ENCODE measurements at regions not wholly inside any gene's neighbourhood (a gene's known extent, or its start where the extent isn't known, plus 50 kb on each side); places are given as distances from the start of the nearest gene placed in this dataset.
"Not testable (repeated sequence)": the region's sequence is repeated elsewhere in the genome, so short reads cannot be mapped to it uniquely, and the experiment has no call there.

DNA sequence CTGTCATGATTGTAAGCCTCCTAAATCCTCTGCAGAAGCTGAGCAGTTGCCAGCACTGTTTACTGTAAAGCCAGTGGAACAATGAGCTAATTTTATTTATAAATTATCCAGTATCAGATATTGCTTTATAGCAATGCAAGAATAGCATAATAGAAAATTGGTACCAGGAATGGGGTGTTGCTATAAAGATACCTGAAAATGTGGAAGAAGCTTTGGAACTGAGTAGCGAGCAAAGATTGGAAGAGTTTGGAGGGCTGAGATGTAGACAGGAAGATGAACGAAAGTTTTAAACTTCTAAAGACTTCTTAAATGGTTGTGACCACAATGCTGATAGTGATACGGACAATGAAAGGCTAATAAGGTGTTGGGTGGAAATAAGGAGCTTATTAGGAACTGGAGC, 917.4 kb upstream of the POT1 start:
- DNase-seq (ENCODE audit: low spot score), result no peak

DNA sequence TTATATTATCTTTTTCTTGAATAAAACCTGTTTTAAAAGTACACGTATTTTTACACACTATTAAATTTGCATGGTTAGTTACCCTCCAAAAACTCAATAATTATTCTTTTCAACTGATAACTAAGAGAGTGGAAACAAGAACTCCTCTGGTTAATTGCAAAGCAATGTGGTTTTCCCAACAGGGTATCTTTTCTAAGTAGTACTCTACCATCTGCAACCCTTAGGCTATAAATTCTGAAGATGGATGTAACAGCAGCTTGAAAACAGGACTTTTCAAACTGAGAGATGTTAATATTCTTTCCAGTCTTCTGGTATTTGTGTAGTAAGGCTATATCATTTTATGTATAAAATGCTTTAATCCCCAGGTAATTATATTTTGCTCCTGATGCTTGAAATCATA, 916.1 kb upstream of the POT1 start:
- no peak for DNase-seq (ENCODE audit: low spot score)

DNA sequence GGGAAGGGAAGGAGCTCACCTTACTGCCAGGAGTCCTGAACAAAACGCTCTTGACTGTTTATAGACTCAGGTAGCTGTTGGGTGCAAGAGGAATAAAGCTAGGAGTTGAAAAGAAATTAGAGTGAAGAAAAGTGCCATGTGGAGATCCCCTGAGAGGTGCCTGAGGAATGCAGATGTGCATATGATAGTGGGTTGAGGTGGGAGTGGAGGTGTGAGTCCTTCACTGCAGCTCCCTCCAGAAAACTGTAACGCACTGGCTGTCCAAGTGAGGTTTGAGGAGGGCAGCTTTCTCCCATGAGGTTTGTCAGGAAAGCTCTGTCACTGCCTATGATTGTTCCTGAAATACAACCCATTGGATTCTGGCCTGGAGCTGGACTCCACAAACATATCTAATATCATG, 904.8 kb upstream of the POT1 start:
- no peak for DNase-seq (ENCODE audit: low spot score)

DNA sequence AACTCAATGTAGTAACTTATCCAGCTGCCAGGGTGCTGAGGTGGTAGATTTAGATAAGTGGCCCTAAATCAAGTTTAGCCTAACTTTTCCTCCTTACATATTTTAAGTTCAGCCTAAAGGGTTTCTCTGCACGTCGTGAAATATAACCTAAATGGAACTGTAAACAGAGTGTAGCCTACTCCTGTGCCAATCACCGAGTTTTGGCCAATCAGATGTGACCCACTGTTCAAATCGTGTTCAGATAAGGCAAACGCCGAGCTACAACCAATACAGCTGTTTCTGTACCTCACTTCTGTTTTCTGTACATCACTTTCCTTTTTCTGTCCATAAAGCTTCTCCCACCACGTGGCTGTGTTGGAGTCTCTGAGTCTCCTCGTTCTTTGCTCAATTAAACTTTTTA, 904.2 kb upstream of the POT1 start:
- DNase-seq (ENCODE audit: low spot score), result no peak

DNA sequence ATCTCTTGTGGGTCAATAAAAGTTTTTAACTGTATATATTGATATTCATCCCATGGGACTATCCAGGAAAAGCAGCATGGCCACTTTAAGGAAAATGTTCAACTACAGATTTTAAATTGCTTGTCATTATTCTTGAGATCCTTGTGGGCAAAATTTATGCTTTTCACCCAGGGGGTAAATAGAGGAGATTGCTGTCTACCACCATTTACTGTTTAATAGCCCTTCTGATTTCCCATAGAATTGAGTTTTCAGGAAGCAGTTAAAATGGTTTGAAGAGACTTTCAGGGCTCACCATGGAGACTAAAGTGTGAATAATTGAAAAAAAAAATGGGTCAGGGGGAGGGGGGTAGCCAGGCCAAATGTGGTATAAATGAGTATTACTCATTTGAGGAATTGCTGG, 901.1 kb upstream of the POT1 start:
- no peak for DNase-seq (ENCODE audit: low spot score)

DNA sequence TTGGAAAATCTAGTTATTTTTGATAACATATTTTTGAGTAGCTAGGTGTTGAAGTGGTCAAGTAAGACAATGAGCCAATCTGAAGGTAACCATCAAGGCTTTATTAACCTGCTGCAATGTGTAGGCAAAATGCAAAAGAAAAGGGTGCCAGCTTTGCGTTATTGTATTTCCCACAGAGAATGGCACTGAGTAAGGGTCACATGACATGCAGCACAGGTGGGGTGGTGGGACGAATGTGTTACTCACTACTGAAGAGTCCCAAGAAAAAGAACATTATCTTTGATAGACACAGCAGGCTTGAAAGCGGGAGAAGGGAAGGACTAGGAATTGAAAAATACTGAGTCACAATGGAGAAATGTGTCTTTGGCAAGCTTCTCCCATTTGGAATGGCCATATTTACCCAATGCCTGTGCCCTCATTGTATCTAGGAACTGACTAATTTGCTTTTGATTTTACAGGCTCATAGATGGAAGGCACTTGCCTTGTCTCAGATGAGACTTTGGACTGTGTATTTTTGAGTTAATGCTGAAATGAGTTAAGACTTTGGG, 898.6 kb upstream of the POT1 start:
- DNase-seq (ENCODE audit: low spot score), result no peak

DNA sequence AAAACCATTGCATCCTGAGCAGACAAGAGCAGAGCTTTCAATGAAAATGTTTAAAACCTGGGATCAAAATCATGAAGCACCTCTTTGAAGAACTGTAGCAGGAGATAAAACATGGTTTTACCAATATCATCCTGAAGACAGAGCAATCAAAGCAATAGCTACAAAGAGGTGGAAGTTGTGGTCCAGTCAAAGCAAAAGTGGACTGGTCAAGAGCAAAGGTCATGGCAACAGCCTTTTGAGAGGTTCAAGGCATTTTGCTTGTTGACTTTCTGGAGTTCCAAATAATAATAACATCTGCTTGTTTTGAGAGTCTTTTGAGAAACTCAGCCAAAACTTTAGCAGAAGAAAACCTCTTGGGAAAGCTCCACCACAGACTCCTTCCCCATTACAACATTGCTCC, 893.9 kb upstream of the POT1 start:
- no peak for DNase-seq (ENCODE audit: low spot score)

DNA sequence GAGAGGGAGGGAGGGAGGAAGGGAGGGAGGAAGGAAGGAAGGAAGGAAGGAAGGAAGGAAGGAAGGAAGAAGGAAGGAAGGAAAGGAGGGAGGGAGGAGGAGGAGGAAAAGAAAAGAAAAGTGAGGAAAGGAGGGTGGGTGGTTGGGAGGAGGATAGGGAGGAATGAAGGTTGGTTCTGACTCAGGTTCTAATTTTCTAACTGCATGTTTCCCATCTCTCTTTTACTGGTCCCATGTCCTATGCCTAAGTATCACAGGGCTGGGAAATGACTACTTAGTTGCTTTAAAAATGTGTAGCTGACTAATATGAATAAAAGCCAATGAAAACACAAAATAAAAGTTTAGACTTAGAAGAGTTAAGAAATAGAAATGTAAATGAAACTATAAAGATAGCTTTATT, 890.9 kb upstream of the POT1 start:
- DNase-seq (ENCODE audit: low spot score), result no peak

DNA sequence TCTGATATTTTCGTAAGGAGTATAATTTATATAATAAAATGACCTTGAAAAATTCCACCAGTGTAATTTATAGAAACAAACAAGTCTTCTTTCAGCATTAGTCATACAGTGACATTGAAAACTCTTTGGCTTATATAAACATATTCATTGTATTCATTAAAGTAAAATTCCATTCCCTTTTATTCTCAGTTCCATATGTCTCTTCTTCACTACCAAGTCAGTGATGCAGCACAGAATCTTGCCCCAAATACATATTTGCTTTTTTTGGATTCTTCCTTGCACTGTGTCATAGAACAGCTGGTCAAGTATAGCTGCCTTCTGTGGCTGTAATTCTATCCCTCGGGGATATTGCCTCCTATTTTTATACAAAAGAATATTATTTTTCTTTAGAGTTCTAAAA, 884.5 kb upstream of the POT1 start:
- no peak for DNase-seq (ENCODE audit: low spot score)

DNA sequence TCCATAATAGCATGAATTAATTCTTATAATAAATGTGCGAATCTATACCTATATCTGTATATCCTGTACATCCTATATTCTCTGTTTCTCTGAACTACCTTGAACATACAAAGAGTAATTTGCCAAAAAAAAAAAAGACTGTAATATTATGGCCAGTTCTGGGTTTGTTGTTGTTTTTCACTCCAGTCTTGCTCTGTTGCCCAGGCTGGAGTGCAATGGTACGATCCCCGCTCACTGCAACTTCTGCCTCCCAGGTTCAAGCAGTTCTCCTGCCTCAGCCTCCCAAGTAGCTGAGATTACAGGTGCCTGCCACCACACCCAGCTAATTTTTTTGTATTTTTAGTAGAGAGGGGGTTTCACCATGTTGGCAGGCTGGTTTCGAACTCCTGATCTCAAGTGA, 876.9 kb upstream of the POT1 start:
- DNase-seq (ENCODE audit: low spot score), result not testable (repeated sequence)

DNA sequence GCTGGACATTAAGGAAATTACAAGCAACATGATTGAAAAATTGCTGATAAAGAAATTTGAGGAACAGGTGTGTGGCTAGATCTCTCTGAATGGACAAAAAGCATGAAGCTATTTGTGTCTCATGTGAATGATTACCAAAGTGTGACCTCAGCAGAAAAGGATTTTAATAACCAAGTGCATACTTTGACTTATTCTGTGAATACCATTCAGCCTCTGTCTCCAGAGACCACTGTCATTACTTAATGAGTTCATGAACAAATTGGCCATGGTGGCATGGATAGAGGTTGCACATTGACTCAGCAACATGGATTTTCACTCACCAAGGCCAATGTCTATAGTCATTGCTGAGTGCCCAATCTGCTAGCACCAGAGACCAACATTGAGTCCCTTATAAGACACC, 874.6 kb upstream of the POT1 start:
- no peak for DNase-seq (ENCODE audit: low spot score)

DNA sequence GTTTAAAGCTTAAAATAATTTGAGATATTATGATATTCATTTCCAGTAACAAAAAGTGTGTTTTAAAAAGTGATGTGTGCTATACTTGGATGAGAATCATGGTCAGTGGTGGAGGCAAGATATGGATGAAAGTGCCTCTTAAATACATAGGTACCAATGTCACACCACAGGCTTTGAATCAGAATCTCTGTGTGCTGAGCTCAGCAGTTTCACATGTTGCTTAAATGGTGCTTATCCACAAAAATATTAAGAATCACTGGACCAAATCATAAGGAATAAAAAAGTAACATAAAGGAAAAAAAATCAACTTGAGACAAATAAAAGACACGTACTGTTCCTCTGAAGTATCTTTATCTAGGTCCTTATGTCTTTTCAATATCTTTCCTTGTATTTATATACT, 850.5 kb upstream of the POT1 start:
- no peak for DNase-seq (ENCODE audit: low spot score)

DNA sequence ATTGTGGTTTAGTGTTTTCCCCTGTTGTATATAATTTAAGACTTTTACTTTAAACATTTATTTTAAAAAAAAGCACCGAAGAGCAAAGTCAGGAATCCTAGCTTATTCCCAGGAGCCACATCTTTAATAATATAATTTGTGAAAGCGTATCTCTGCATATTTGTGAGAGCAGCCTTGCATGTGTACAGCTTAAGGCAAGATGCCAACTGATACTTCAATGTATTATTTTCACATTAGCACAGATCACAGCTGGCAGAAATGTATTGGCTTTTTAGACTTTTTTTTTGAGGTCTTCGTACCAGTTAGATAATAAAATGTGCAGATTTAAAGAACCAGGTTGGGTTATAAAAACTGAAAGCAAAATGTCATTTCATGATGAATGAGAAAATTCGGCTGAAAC, 845.7 kb upstream of the POT1 start:
- DNase-seq (ENCODE audit: low spot score), result no peak

DNA sequence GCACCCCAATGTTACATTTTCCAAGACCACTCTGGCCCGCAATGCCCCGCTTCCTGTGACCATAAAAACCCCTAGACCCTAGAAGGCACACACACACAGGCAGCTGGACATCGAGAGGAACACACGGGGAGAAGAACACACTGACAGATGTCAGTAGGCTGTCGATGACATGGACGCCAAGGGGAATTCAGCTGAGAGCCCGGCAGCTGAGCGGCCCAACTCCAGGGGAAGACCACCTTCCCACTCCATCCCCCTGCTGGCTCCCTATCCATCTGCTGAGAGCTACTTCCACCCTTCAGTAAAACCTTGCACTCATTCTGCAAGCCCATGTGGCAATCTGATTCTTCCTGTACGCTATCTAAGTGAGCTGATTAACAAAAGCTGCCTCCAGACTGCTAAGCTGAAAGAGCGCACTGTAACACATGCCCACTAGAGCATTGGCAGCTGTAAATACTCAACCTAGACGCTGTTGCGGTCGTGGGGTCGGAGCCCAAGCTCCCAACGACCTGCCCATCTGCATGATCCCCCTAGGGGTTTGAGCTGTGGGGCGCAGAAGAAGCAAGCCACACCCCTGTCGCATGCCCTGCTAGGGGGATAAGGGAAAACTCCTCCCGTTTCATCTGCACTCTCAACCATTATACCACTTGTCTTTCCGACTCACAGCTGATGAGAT, 843.6 kb upstream of the POT1 start:
- peak; percentile 14 for DNase-seq (ENCODE audit: low spot score)

DNA sequence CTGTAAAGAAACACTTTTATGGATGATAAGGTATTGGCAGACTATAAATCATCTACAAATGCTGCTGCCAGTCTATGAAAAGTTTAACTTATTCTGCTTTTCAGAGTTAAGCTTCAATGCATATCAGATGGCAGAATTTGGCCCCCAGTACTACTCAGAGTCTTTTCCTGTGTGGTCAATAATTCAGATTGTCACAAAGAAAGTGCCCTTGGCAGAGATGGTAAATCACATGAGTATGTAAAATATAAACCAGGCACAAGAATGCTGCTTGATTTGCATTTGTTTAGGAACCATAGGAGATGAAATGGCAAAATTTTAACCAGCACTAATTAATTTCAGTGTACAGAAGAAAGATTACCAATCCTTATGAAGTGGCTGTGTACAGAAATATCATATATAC, 818.3 kb upstream of the POT1 start:
- no peak for DNase-seq (ENCODE audit: low spot score)

DNA sequence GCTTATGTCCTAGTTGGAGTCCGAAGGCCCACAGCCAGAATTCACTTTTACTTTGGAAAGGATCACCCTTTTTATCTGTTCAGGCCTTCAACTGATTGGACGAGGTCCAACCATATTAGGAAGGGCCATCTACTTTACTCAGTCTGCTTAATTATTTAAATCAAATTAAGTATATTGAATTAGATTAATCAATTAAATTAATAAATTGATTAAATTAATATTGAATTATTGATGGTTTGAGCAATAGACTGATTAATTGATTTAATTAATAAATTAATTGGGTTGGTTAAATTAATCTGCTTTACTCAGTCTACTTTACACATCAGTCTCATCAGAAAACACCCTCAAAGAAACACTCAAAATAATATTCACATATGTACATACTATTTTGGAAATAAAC, 816.9 kb upstream of the POT1 start:
- DNase-seq (ENCODE audit: low spot score), result no peak

DNA sequence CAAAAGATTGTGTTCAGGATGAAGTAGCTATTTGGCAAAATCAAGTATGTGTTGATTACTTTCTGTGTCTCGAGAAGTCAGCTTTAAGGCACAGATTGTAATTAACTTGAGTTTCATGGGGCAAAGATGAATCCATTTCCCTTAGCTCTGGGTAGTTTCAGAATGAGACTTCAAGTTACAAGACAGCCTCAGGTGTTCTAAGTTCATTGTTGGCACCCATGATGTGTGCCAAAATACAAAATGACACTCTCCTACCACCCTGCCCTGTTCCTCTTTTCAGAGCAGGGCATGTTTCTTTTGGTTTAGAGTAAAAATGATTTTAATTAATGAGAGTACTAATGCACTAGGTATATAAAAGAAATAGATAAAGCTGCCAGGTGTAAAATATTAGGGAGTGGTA, 797.6 kb upstream of the POT1 start:
- DNase-seq (ENCODE audit: low spot score), result no peak

DNA sequence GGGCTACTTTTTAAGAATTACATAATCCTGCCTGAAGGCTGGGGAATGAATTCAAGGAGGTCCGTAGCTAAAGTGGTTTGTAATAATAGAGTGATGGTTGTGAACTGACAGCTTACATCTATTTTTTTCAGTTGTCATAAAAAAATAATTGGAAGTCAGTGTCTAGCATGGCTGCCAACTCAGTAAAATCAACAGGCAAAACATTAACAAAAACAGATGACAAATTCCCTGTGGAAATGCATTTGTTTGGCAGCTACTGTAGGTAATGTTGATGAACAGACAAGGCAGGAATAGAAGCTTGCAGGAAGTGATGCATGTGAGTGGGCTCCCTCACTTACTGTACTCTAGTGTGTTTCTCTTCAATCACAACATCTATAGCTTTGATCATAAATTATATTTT, 766.0 kb upstream of the POT1 start:
- DNase-seq (ENCODE audit: low spot score), result no peak

DNA sequence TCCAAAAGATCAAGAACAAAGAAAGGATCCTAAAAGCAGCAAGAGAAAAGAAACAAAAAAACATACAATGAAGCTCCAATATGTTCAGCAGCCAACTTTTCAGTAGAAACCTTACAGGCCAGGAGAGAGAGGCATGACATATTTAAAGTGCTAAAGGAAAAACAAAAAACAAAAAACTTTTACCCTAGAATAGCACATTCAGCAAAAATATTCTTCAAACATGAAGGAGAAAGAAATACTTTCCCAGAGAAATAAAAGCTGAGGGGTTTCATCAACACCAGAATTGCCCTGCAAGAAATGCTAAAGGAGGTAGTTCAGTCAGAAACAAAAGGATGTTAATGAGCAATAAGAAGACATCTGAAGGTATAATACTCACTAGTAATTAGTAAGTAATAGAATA, 753.5 kb upstream of the POT1 start:
- DNase-seq (ENCODE audit: low spot score), result no peak

DNA sequence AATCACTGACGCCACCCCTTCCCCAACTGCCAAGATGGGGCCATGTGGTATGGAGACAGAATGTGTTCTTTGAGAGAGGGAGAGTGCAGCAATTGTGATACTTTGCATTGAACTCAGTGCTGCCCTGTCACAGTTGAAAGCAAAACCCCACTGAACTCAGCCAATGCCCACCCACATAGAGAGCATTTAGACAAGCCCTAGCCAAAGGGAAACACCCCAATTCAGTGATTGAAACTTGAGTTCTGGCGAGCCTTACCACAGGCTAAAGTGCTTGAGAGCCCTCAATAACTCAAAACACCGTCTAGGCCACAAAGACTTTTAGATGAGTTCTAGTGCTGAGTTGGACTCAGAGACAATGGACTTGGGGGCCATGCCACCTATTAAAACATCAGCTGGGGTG, 751.9 kb upstream of the POT1 start:
- no peak for DNase-seq (ENCODE audit: low spot score)

DNA sequence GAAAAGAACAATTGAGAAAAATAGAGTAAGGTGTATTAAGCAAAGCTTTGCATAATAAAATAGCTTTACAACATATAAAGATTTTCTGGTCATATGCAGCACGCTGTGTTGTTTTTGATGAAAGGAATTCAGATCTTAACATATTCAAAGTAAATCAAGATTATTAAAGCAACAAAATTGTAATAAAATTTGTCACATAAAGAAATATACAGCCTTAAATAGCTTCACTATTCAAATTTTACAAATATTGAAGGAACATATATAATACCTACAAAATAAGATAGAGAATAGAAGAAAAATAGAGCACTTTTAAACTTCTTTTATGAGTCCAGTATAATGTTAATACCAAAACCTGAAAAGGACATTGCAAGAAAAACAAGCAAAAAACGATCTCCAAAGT, 749.1 kb upstream of the POT1 start:
- no peak for DNase-seq (ENCODE audit: low spot score)

DNA sequence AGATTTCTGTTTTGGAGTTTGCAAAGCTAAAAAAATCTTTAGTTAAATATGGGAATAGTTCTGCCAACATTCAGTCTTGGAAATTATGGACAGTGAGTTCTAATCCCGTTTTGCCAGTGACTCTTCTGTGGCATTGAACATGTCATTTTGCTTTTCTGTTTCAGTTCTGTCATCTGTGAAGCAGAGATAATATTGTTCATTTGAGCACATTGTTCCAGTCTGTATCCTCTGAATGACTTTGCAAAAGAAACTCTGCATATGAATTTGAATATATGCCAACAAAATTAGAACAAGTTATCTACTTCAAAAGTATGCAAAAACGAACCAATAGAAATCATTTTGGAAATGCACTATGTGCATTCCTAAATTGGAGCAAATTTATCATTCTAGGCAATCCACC, 746.0 kb upstream of the POT1 start:
- no peak for DNase-seq (ENCODE audit: low spot score)

DNA sequence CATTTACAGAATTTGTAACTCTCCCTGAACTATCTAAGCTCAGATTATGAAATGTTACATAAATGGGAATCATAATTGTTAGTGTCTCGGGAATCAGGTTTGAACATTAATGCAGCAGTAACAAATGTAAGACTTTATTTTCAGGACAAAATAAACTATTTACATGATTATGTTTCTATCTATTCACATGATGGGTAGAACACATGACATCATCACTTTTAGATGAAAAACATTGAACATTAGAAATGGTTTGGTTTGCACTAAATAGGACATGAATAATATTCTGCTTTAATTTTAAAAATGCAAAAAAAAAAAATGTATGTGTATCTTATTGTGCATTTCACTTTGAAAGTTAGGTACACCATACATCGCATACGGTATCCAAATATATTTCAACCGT, 745.5 kb upstream of the POT1 start:
- DNase-seq (ENCODE audit: low spot score), result no peak

DNA sequence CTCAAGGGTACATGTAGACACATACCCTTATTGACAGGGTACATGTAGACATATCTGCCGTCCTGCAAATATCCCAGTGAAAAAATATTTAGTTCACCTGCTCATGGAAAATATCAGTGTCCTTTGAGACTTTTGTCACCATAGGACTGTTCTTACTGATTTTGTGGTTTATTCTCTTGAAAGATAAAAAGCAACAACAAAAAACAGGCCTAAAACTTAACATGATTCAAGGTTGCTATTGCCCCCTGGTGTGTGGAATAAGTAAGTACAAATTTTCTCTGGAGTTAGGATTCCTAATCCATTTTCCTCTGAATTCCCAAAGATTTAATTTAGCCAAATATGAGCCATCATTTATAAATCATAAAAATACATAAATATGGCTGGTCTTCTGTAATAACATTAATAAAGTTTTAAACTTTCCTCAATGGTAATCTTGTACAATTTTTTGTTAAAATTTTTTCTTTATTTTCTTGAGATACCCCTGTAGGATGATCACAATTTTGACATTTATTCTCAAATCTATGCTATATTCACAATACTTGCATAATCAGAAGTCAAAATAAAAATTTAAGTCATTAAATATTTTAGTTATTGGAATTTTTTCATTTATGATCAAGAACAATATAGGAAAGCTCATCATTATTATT, 741.4 kb upstream of the POT1 start:
- peak; percentile 53 for DNase-seq (ENCODE audit: low spot score)
